GM12874 (cell line): ENCODE measurements at regions not wholly inside any gene's neighbourhood (a gene's known extent, or its start where the extent isn't known, plus 50 kb on each side); places are given as distances from the start of the nearest gene placed in this dataset.

Experiments used
- CTCF ChIP-seq: IDR thresholded peaks from 2 replicates; pipeline ENCODE4 v1.5.1; 2011; ENCODE audit warnings: low read depth, mild to moderate bottlenecking, control low read depth, low read length, moderate library complexity; ENCODE audit not compliant: insufficient read depth

- TF ChIP-seq CTCF = no peak
These were observed 308.8 kb upstream of the PDZRN3 start for GRCh38 chr3:73933585-73933984.

- TF ChIP-seq CTCF = no peak
These were observed 302.4 kb upstream of the PDZRN3 start for GRCh38 chr3:73927203-73927570.

GRCh38 chr3:73926360-73927202, 301.8 kb upstream of the PDZRN3 start:
- TF ChIP-seq CTCF = no peak

GRCh38 chr3:73925011-73925410, 300.3 kb upstream of the PDZRN3 start:
- no peak for TF ChIP-seq CTCF

- no peak for TF ChIP-seq CTCF
These were observed 299.3 kb upstream of the PDZRN3 start for GRCh38 chr3:73924048-73924447.

- no peak for TF ChIP-seq CTCF
These were observed 292.9 kb upstream of the PDZRN3 start for GRCh38 chr3:73917643-73918042.

- no peak for TF ChIP-seq CTCF
These were observed 291.1 kb upstream of the PDZRN3 start for GRCh38 chr3:73915886-73916285.
